ENCODE measurements at regions not wholly inside any gene's neighbourhood (a gene's known extent, or its start where the extent isn't known, plus 50 kb on each side); places are given as distances from the start of the nearest gene placed in this dataset.

GRCh38 chr5:112024769-112025168 lies 267.8 kb upstream of the NREP start:
- no peak for DNase-seq

- DNase-seq = no peak
Observed at GRCh38 chr5:112024221-112024620, 267.2 kb upstream of the NREP start.

- DNase-seq = no peak
Observed at GRCh38 chr5:112023766-112024165, 266.8 kb upstream of the NREP start.

GRCh38 chr5:112018846-112019245 lies 261.9 kb upstream of the NREP start:
- DNase-seq = no peak

GRCh38 chr5:112016980-112017379 lies 260.0 kb upstream of the NREP start:
- DNase-seq = no peak

- no peak for DNase-seq
Observed at GRCh38 chr5:112014783-112015395, 257.9 kb upstream of the NREP start.

- no peak for DNase-seq
Observed at GRCh38 chr5:112013660-112014059, 256.7 kb upstream of the NREP start.

- peak; percentile 0 for DNase-seq
Observed at GRCh38 chr5:112012104-112012503, 255.1 kb upstream of the NREP start.

- no peak for DNase-seq
Observed at GRCh38 chr5:112010475-112010874, 253.5 kb upstream of the NREP start.

GRCh38 chr5:112006721-112007120 lies 249.7 kb upstream of the NREP start:
- no peak for DNase-seq

GRCh38 chr5:112005623-112005930 lies 248.6 kb upstream of the NREP start:
- DNase-seq = no peak

- DNase-seq = no peak
Observed at GRCh38 chr5:112004867-112005622, 248.1 kb upstream of the NREP start.

- no peak for DNase-seq
Observed at GRCh38 chr5:112002376-112002775, 245.4 kb upstream of the NREP start.

- DNase-seq = no peak
Observed at GRCh38 chr5:111999286-111999685, 242.3 kb upstream of the NREP start.

GRCh38 chr5:111998871-111999270 lies 241.9 kb upstream of the NREP start:
- no peak for DNase-seq

GRCh38 chr5:111997711-111998110 lies 240.7 kb upstream of the NREP start:
- DNase-seq = no peak

GRCh38 chr5:111997308-111997707 lies 240.3 kb upstream of the NREP start:
- no peak for DNase-seq

GRCh38 chr5:111996574-111996973 lies 239.6 kb upstream of the NREP start:
- DNase-seq = no peak

- DNase-seq = no peak
Observed at GRCh38 chr5:111995701-111996100, 238.7 kb upstream of the NREP start.

GRCh38 chr5:111993242-111993641 lies 236.2 kb upstream of the NREP start:
- no peak for DNase-seq

- DNase-seq = no peak
Observed at GRCh38 chr5:111984044-111984443, 227.1 kb upstream of the NREP start.

GRCh38 chr5:111983459-111983858 lies 226.5 kb upstream of the NREP start:
- no peak for DNase-seq

- no peak for DNase-seq
Observed at GRCh38 chr5:111977436-111977829, 220.4 kb upstream of the NREP start.

GRCh38 chr5:111976705-111977435 lies 219.9 kb upstream of the NREP start:
- DNase-seq = no peak
